SK-N-SH treated with all-trans-retinoic acid at 6 μM for 48 hours (cell line): ENCODE measurements at regions not wholly inside any gene's neighbourhood (a gene's known extent, or its start where the extent isn't known, plus 50 kb on each side); places are given as distances from the start of the nearest gene placed in this dataset.

ENCODE experiments used
- ATAC-seq: fragments of 200-7000 bp; cut with Tn5 transposase; 3 replicates; pipeline ENCODE4 v1.9.1; 2020; ENCODE audit warnings: mild to moderate bottlenecking, moderate library complexity
- ARNTL ChIP-seq: fragments of 450-650 bp; formaldehyde crosslinking; IDR thresholded peaks from 2 replicates; pipeline ENCODE4 v1.5.0; 2020; ENCODE audit warnings: low read depth, mild to moderate bottlenecking, moderate library complexity, borderline replicate concordance
- BACH2 ChIP-seq: fragments of 250-450 bp; sonication (Bioruptor Pico); IDR thresholded peaks from 2 replicates; pipeline ENCODE4 v1.9.0; 2021; ENCODE audit warnings: mild to moderate bottlenecking, borderline replicate concordance
- CSDC2 ChIP-seq: fragments of 250-450 bp; sonication (Bioruptor Pico); IDR thresholded peaks from 2 replicates; pipeline ENCODE4 v1.5.0; 2020; ENCODE audit warnings: mild to moderate bottlenecking, moderate library complexity
- CSRNP3 ChIP-seq: fragments of 250-450 bp; sonication (Bioruptor Pico); IDR thresholded peaks from 2 replicates; pipeline ENCODE4 v1.5.1; 2021; ENCODE audit warnings: mild to moderate bottlenecking, moderate library complexity
- ESRRG ChIP-seq: fragments of 250-450 bp; sonication (Bioruptor Pico); IDR thresholded peaks from 2 replicates; pipeline ENCODE4 v1.6.1; 2021; ENCODE audit warnings: mild to moderate bottlenecking
- GLIS3 ChIP-seq: fragments of 250-450 bp; sonication (Bioruptor Pico); IDR thresholded peaks from 2 replicates; pipeline ENCODE4 v1.5.0; 2020; ENCODE audit warnings: mild to moderate bottlenecking, moderate library complexity
- ISL1 ChIP-seq: fragments of 250-450 bp; sonication (Bioruptor Pico); IDR thresholded peaks from 2 replicates; pipeline ENCODE4 v2.1.2; 2022; ENCODE audit warnings: mild to moderate bottlenecking, moderate library complexity
- OSR1 ChIP-seq: fragments of 250-450 bp; sonication (Bioruptor Pico); IDR thresholded peaks from 2 replicates; pipeline ENCODE4 v1.8.0; 2022; ENCODE audit warnings: moderate library complexity, mild to moderate bottlenecking, inconsistent platforms
- PATZ1 ChIP-seq: fragments of 250-450 bp; sonication (Bioruptor Pico); IDR thresholded peaks from 2 replicates; pipeline ENCODE4 v1.8.0; 2020; ENCODE audit warnings: mild to moderate bottlenecking, moderate library complexity, borderline replicate concordance
- POU6F1 ChIP-seq: fragments of 250-450 bp; sonication (Bioruptor Pico); IDR thresholded peaks from 2 replicates; pipeline ENCODE4 v1.8.0; 2021; ENCODE audit warnings: low read depth, mild to moderate bottlenecking, moderate library complexity, borderline replicate concordance
- PPARA ChIP-seq: fragments of 250-450 bp; sonication (Bioruptor Pico); IDR thresholded peaks from 2 replicates; pipeline ENCODE4 v1.5.0; 2020; ENCODE audit warnings: mild to moderate bottlenecking, borderline replicate concordance
- RARB ChIP-seq: fragments of 250-450 bp; sonication (Bioruptor Pico); IDR thresholded peaks from 2 replicates; pipeline ENCODE4 v1.8.0; 2021; ENCODE audit warnings: mild to moderate bottlenecking, moderate library complexity
- SNAI2 ChIP-seq: fragments of 250-450 bp; sonication (Bioruptor Pico); IDR thresholded peaks from 2 replicates; pipeline ENCODE4 v1.5.0; 2020; ENCODE audit warnings: mild to moderate bottlenecking, moderate library complexity
- TCF4 ChIP-seq: fragments of 250-450 bp; sonication (Bioruptor Pico); IDR thresholded peaks from 2 replicates; pipeline ENCODE4 v1.8.0; 2021; ENCODE audit warnings: mild to moderate bottlenecking, moderate library complexity, borderline replicate concordance
- TOX ChIP-seq: fragments of 250-450 bp; sonication (Bioruptor Pico); IDR thresholded peaks from 2 replicates; pipeline ENCODE4 v1.8.0; 2021; ENCODE audit warnings: mild to moderate bottlenecking, moderate library complexity, borderline replicate concordance
- TSHZ2 ChIP-seq: fragments of 250-450 bp; sonication (Bioruptor Pico); IDR thresholded peaks from 2 replicates; pipeline ENCODE4 v1.5.0; 2020; ENCODE audit warnings: mild to moderate bottlenecking, moderate library complexity
- ZC3H10 ChIP-seq: fragments of 250-450 bp; sonication (Bioruptor Pico); IDR thresholded peaks from 2 replicates; pipeline ENCODE4 v1.5.1; 2021; ENCODE audit warnings: mild to moderate bottlenecking, moderate library complexity
- ZFP3 ChIP-seq: fragments of 250-450 bp; sonication (Bioruptor Pico); IDR thresholded peaks from 2 replicates; pipeline ENCODE4 v1.5.0; 2020; ENCODE audit warnings: mild to moderate bottlenecking, moderate library complexity
- ZFP30 ChIP-seq: fragments of 450-650 bp; formaldehyde crosslinking; IDR thresholded peaks from 2 replicates; pipeline ENCODE4 v1.5.0; 2022; ENCODE audit warnings: mild to moderate bottlenecking, moderate library complexity
- ZNF565 ChIP-seq: fragments of 450-650 bp; formaldehyde crosslinking; conservative IDR thresholded peaks from 2 replicates; pipeline ENCODE4 v1.5.0; 2020; ENCODE audit warnings: low read depth, mild to moderate bottlenecking, moderate library complexity
- ZNF70 ChIP-seq: fragments of 450-650 bp; formaldehyde crosslinking; IDR thresholded peaks from 2 replicates; pipeline ENCODE4 v1.5.0; 2020; ENCODE audit warnings: mild to moderate bottlenecking, moderate library complexity
- TF ChIP-seq, protein P1 (sequence below): fragments of 250-450 bp; sonication (Bioruptor Pico); IDR thresholded peaks from 2 replicates; pipeline ENCODE4 v1.5.1; 2020; ENCODE audit warnings: low read depth, mild to moderate bottlenecking, moderate library complexity

- TF ChIP-seq ZC3H10 (CRISPR knock-in tag) (no peak), TOX (CRISPR knock-in tag) (no peak), ZNF70 (CRISPR knock-in tag) (no peak), ZFP3 (CRISPR knock-in tag) (no peak), TSHZ2 (CRISPR knock-in tag) (no peak), ISL1 (no peak), BACH2 (no peak), ZNF565 (no peak), SNAI2 (CRISPR knock-in tag) (no peak), OSR1 (CRISPR knock-in tag) (no peak), CSDC2 (CRISPR knock-in tag) (no peak), ZFP30 (CRISPR knock-in tag) (no peak), CSRNP3 (CRISPR knock-in tag) (no peak), TCF4 (no peak), RARB (CRISPR knock-in tag) (no peak), PPARA (no peak), ESRRG (no peak), PATZ1 (CRISPR knock-in tag) (no peak), ARNTL (no peak)
- ATAC-seq, result peak; percentile 68
These were observed 429.9 kb upstream of the KLF6 start for GRCh38 chr10:4214908-4215307.

- TF ChIP-seq PPARA (no peak), GLIS3 (CRISPR knock-in tag) (no peak), ZFP30 (CRISPR knock-in tag) (no peak), ZNF565 (no peak), ZNF70 (CRISPR knock-in tag) (no peak)
- no peak for ATAC-seq
These were observed 428.4 kb upstream of the KLF6 start for GRCh38 chr10:4213441-4213840.

DNA sequence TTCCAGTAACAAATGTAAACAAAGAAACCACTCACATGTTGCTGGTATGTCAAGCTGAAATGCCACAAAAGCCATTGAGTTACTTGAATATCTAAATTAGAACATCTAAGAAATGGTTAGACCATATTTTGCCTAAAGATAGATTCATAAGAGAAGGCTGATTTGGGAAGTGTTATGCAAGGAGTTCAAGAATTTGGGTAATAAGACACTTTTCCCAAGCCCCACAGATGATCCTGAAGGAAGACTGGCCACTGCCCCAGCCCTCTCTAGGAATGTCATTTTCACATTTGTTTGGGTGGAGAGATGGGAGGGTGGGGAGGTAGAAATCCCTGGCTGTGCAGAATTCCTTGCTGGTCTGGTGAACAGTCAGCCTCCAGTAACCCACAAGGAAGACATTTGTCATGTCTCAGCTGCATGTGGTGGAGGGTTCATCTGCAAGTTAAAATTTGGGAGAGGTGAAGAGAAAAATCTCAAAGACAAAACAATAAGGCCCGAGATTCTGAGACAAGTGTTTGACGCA is 427.2 kb upstream of the KLF6 start:
- no peak for TF ChIP-seq OSR1 (CRISPR knock-in tag)
- TF ChIP-seq ZFP3 (CRISPR knock-in tag), result no peak
- TF ChIP-seq PATZ1 (CRISPR knock-in tag), result no peak
- no peak for TF ChIP-seq BACH2
- TF ChIP-seq POU6F1 (CRISPR knock-in tag), result no peak
- no peak for ATAC-seq

DNA sequence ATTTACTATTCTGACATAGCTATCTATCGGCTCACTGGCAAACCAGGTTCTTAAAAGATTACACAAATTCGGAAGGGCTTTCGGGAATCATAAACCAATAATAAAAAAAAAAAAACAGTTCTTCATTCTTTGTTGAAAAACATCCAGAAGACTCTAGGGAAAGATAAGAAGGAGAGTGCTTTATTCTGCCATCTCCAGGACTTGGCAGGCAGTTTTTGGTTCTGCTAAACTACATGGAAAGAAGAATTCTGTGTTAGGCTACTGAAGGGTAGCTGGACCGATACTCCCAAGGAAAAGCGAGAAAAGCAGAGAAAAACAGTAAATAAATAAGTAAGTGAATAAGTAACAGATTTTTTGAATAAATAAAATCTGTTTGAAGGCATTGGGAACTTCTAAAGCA is 423.5 kb upstream of the KLF6 start:
- no peak for ATAC-seq
- TF ChIP-seq ARNTL, result no peak
- TF ChIP-seq, protein P1, sequence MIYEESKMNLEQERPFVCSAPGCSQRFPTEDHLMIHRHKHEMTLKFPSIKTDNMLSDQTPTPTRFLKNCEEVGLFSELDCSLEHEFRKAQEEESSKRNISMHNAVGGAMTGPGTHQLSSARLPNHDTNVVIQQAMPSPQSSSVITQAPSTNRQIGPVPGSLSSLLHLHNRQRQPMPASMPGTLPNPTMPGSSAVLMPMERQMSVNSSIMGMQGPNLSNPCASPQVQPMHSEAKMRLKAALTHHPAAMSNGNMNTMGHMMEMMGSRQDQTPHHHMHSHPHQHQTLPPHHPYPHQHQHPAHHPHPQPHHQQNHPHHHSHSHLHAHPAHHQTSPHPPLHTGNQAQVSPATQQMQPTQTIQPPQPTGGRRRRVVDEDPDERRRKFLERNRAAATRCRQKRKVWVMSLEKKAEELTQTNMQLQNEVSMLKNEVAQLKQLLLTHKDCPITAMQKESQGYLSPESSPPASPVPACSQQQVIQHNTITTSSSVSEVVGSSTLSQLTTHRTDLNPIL, result no peak
- no peak for TF ChIP-seq PPARA
- no peak for TF ChIP-seq CSDC2 (CRISPR knock-in tag)
- TF ChIP-seq TOX (CRISPR knock-in tag), result no peak
- TF ChIP-seq PATZ1 (CRISPR knock-in tag), result no peak
- TF ChIP-seq POU6F1 (CRISPR knock-in tag), result no peak
- TF ChIP-seq RARB (CRISPR knock-in tag), result no peak
- no peak for TF ChIP-seq ZFP30 (CRISPR knock-in tag)
- TF ChIP-seq ZC3H10 (CRISPR knock-in tag), result no peak
